MM.1S (cell line): ENCODE measurements at regions not wholly inside any gene's neighbourhood (a gene's known extent, or its start where the extent isn't known, plus 50 kb on each side); places are given as distances from the start of the nearest gene placed in this dataset.

Experiments used
- DNase-seq: peaks from one replicate; pipeline ENCODE4 v3.0.0-alpha.2; 2015
- H2AFZ ChIP-seq: fragments of 300-600 bp; sonication (generic); 2 replicates; pipeline ENCODE4 v1.6.0; 2016; ENCODE audit warnings: antibody characterized with exemption, low read length
- H3F3A ChIP-seq: fragments of 300-600 bp; sonication (generic); 2 replicates; pipeline ENCODE4 v1.6.1; 2016; ENCODE audit warnings: mild to moderate bottlenecking, antibody characterized with exemption, low read length, moderate library complexity, mixed read lengths; ENCODE audit not compliant: insufficient read depth
- H3K27ac ChIP-seq: fragments of 300-600 bp; sonication (generic); 2 replicates; pipeline ENCODE4 v1.5.1; 2016; ENCODE audit warnings: mild to moderate bottlenecking, low read length
- H3K27me3 ChIP-seq: fragments of 300-600 bp; sonication (generic); replicated peaks from 2 replicates; pipeline ENCODE4 v1.6.0; 2016; ENCODE audit warnings: low read length; ENCODE audit not compliant: insufficient read depth
- H3K36me3 ChIP-seq: fragments of 300-600 bp; sonication (generic); replicated peaks from 2 replicates; pipeline ENCODE4 v1.6.1; 2016; ENCODE audit warnings: mild to moderate bottlenecking, low read length, mixed read lengths; ENCODE audit not compliant: insufficient read depth
- H3K4me1 ChIP-seq: fragments of 300-600 bp; sonication (generic); 2 replicates; pipeline ENCODE4 v1.6.1; 2016; ENCODE audit warnings: low read length, mixed read lengths
- H3K4me2 ChIP-seq: fragments of 300-600 bp; sonication (generic); 2 replicates; pipeline ENCODE4 v1.6.0; 2016; ENCODE audit warnings: low read depth, low read length
- H3K4me3 ChIP-seq: fragments of 300-600 bp; sonication (generic); 2 replicates; pipeline ENCODE4 v1.5.1; 2016; ENCODE audit warnings: low read length, mixed read lengths
- H3K79me2 ChIP-seq: fragments of 300-600 bp; sonication (generic); 2 replicates; pipeline ENCODE4 v1.6.1; 2016; ENCODE audit warnings: mixed run types, low read length, mixed read lengths
- H3K9ac ChIP-seq: fragments of 300-600 bp; sonication (generic); 2 replicates; pipeline ENCODE4 v1.6.1; 2016; ENCODE audit warnings: low read length, mixed read lengths
- H3K9me2 ChIP-seq: fragments of 300-600 bp; sonication (generic); replicated peaks from 2 replicates; pipeline ENCODE4 v1.6.1; 2016; ENCODE audit warnings: mild to moderate bottlenecking, low read length, mixed read lengths; ENCODE audit not compliant: insufficient read depth
- H3K9me3 ChIP-seq: fragments of 300-600 bp; sonication (generic); replicated peaks from 2 replicates; pipeline ENCODE4 v1.6.1; 2016; ENCODE audit warnings: mild to moderate bottlenecking, low read length, mixed read lengths; ENCODE audit not compliant: insufficient read depth
- H4K20me1 ChIP-seq: fragments of 300-600 bp; sonication (generic); 2 replicates; pipeline ENCODE4 v1.6.1; 2016; ENCODE audit warnings: mild to moderate bottlenecking, low read length, moderate library complexity, mixed read lengths; ENCODE audit not compliant: insufficient read depth
- EZH2 ChIP-seq: fragments of 300-600 bp; sonication (generic); optimal IDR thresholded peaks from 2 replicates; pipeline ENCODE3; 2017; ENCODE audit warnings: low read depth, mild to moderate bottlenecking, antibody characterized with exemption, low read length, mixed read lengths
- EZH2phosphoT487 ChIP-seq: fragments of 300-600 bp; sonication (generic); IDR thresholded peaks from 2 replicates; pipeline ENCODE4 v1.6.1; 2018; ENCODE audit warnings: antibody characterized with exemption, low read length
- TF ChIP-seq, protein P1 (sequence below): fragments of 300-600 bp; sonication (generic); IDR thresholded peaks from 2 replicates; pipeline ENCODE4 v1.5.1; 2016; ENCODE audit warnings: antibody characterized with exemption, low read length, mixed read lengths

DNA sequence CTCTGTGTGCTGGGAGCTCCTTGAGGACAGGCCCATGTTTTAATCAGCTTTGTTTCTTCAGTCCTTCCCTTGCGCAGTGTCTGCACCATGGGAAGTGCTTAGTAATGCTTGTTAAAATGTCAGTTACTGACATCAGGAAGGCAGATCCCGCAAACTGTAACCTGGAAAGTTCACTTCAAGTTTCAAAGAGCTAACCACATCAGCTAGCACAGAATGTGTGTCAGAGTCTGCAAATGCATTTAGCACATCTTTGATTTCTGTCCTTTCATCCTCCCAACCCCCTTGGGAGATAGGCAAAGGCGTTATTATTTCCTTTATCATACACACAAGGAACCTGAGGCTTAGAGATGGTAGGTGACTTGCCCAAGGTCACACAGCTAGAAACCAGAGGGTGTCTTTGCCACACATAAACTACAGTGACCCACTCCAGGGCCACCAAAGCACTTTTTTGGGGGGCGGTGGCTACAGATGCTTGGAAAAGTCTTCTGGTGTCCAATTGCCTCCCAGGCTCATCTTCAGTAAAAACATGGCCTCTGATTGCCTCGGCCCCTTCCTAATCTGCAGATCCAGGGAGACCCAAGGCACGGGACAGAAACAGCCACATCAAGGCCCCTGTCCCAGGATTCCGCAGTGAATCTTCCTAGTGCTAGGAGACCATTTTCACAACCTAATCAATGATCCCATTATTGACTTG, 116.2 kb upstream of the GPR26 start:
- H2AFZ ChIP-seq = no peak overlapping the region
- H3K9me3 ChIP-seq = no peaks in the 10 kb centered on the region
- H4K20me1 ChIP-seq = no peaks in the 10 kb centered on the region
- TF ChIP-seq EZH2 (no peak), EZH2phosphoT487 (no peak)
- TF ChIP-seq, protein P1, sequence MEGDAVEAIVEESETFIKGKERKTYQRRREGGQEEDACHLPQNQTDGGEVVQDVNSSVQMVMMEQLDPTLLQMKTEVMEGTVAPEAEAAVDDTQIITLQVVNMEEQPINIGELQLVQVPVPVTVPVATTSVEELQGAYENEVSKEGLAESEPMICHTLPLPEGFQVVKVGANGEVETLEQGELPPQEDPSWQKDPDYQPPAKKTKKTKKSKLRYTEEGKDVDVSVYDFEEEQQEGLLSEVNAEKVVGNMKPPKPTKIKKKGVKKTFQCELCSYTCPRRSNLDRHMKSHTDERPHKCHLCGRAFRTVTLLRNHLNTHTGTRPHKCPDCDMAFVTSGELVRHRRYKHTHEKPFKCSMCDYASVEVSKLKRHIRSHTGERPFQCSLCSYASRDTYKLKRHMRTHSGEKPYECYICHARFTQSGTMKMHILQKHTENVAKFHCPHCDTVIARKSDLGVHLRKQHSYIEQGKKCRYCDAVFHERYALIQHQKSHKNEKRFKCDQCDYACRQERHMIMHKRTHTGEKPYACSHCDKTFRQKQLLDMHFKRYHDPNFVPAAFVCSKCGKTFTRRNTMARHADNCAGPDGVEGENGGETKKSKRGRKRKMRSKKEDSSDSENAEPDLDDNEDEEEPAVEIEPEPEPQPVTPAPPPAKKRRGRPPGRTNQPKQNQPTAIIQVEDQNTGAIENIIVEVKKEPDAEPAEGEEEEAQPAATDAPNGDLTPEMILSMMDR = no peak
- no peaks in the 10 kb centered on the region for H3K27me3 ChIP-seq
- no peak overlapping the region for H3K4me3 ChIP-seq
- H3K9ac ChIP-seq = no peak overlapping the region
- H3K36me3 ChIP-seq = no peaks in the 10 kb centered on the region
- H3K9me2 ChIP-seq = no peaks in the 10 kb centered on the region
- no peaks in the 10 kb centered on the region for H3F3A ChIP-seq
- no peak for DNase-seq
- H3K79me2 ChIP-seq = no peaks in the 10 kb centered on the region
- 0 out of 2 replicates have a peak, but pooled peaks cover 5% of the 10 kb centered on the region for H3K4me1 ChIP-seq
- H3K4me2 ChIP-seq = no peak overlapping the region
- no peak overlapping the region for H3K27ac ChIP-seq

DNA sequence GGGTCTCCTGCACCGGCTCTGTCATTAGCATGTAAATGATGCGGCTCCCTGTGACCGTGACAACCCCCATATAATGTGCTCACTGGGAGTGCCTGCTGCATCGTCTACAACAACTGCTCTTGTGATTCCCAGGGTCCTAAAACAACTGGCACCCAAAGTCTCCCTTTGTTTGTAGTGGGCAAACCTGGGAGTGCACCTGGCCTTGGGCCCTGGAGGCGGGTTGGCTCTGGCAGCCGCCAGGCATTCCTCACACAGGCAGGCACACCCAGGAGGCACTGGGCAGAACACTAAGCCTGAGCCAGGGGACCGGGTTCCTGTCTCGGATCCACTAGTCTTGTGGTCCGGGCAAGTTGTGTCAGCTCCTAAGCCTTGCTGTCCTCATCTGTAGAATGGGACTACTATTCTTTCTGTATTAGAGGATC, 115.5 kb upstream of the GPR26 start:
- Histone ChIP-seq H3K27ac (no peak overlapping the region), H2AFZ (no peak overlapping the region), H3K9ac (no peak overlapping the region), H3K4me1 (0 out of 2 replicates have a peak, but pooled peaks cover 5% of the 10 kb centered on the region), H3K9me2 (no peaks in the 10 kb centered on the region), H3K9me3 (no peaks in the 10 kb centered on the region), H3K79me2 (no peaks in the 10 kb centered on the region), H3K27me3 (no peaks in the 10 kb centered on the region), H3K4me3 (no peak overlapping the region), H4K20me1 (no peaks in the 10 kb centered on the region), H3K4me2 (no peak overlapping the region), H3K36me3 (no peaks in the 10 kb centered on the region), H3F3A (no peaks in the 10 kb centered on the region)
- no peak for DNase-seq
- TF ChIP-seq, protein P1 = no peak
- no peak for TF ChIP-seq EZH2phosphoT487
- no peak for TF ChIP-seq EZH2

DNA sequence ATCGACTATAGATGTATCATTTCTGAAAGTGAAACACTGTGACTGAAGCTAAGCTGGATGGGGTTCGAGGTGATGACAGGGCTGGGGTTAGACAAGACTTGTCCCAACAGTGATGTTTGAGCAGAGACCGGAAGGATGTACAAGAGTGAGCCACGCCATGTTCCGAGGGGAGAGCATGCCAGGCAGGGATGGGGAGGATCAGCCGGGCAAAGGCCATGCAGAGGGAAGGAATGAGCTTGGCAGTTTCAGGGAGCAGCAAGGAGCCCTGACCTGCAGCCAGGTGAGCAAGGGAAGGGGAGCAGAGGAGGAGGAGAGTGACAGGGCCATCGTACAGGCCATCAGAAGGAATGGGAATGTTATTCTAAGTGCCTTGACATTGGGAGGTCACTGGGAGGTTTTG, 114.9 kb upstream of the GPR26 start:
- H3K27ac ChIP-seq = no peak overlapping the region
- DNase-seq = no peak

More for the DNA sequence above, 114.9 kb upstream of the GPR26 start:
- H3K79me2 ChIP-seq = no peaks in the 10 kb centered on the region
- no peaks in the 10 kb centered on the region for H3K36me3 ChIP-seq
- no peaks in the 10 kb centered on the region for H3K27me3 ChIP-seq
- no peak overlapping the region for H3K4me3 ChIP-seq
- no peak overlapping the region for H3K4me2 ChIP-seq
- H2AFZ ChIP-seq = no peak overlapping the region
- H3K9me3 ChIP-seq = no peaks in the 10 kb centered on the region
- no peaks in the 10 kb centered on the region for H4K20me1 ChIP-seq
- TF ChIP-seq EZH2 (no peak), EZH2phosphoT487 (no peak)
- TF ChIP-seq, protein P1 = no peak
- no peaks in the 10 kb centered on the region for H3K9me2 ChIP-seq
- 0 out of 2 replicates have a peak, but pooled peaks cover 5% of the 10 kb centered on the region for H3K4me1 ChIP-seq
- H3K9ac ChIP-seq = no peak overlapping the region
- no peaks in the 10 kb centered on the region for H3F3A ChIP-seq
